ENCODE measurements at regions not wholly inside any gene's neighbourhood (a gene's known extent, or its start where the extent isn't known, plus 50 kb on each side); places are given as distances from the start of the nearest gene placed in this dataset.

DNA sequence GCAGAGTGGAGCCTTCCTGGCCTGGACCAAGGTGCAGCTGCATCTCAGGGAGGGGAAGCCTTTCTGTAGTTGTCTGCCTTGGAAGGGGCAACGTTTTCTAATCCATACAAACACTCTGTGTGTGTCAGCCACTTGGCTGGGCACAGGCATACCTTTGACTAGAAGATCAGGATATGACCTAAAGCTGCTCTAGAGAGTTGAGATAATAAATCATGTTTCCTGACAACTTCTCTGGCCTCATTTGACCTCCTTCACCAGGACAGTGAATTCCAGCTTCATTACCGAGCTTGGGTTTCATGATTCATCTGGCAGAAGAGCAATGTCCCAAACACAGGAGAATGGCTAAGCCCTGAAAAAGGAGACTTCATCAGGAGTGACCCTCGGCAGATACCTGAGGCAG is 89.6 kb upstream of the KIT start:
- Histone ChIP-seq H3K4ac (ENCODE audit: low read depth, low read length) (peak overlapping the region; percentile 73), H3K9me1 (ENCODE audit: insufficient read depth, low read length) (peaks cover 16% of the 10 kb centered on the region), H2AFZ (replicated peaks; ENCODE audit: low read length, poor library complexity) (peak overlapping the region; percentile 78), H2BK15ac (ENCODE audit: low read depth, low read length) (peak overlapping the region; percentile 61; the same call in 1 of the 3 replicates), H3K27me3 (ENCODE audit: control insufficient read depth, insufficient read depth, low read length) (no peaks in the 10 kb centered on the region), H3K56ac (ENCODE audit: extremely low read depth, insufficient read depth, low read length) (0 out of 2 replicates have a peak overlapping the region, but pooled peaks have one; percentile 50), H3K4me1 (ENCODE audit: control insufficient read depth, insufficient read depth, low read length) (peaks cover 9% of the 10 kb centered on the region), H2AK9ac (replicated peaks; ENCODE audit: low read depth, low read length, poor library complexity) (peak overlapping the region; percentile 73), H3K4me3 (ENCODE audit: insufficient read depth, low read depth, low read length) (no peak overlapping the region), H3K23ac (ENCODE audit: low read depth, low read length) (peak overlapping the region; percentile 76; the same call in 1 of the 2 replicates), H4K8ac (ENCODE audit: low read depth in 2 of 2, low read length in 2 of 2) (peak overlapping the region in 1 of 2 experiments; percentile 58; a peak in 1 of 4 replicates), H2AK5ac (ENCODE audit: low read depth, low read length) (peak overlapping the region; percentile 54), H4K5ac (ENCODE audit: low read depth, low read length) (0 out of 2 replicates have a peak overlapping the region, but pooled peaks have one; percentile 50), H3K9me3 (ENCODE audit: control insufficient read depth, insufficient read depth, low read length) (no peaks in the 10 kb centered on the region), H3K79me1 (ENCODE audit: low read depth in 1 of 2, low read length in 2 of 2) (no peaks in the 10 kb centered on the region), H3K18ac (ENCODE audit: low read depth, low read length) (peak overlapping the region; percentile 61; the same call in 1 of the 2 replicates), H3K27ac (ENCODE audit: insufficient read depth, low read length) (no peak overlapping the region; the same call in 1 of the 2 replicates), H3K4me2 (ENCODE audit: low read depth, low read length) (no peak overlapping the region), H2BK120ac (ENCODE audit: low read depth, low read length) (peak overlapping the region; percentile 94), H3K36me3 (ENCODE audit: control insufficient read depth, insufficient read depth, low read length) (no peaks in the 10 kb centered on the region), H2BK20ac (ENCODE audit: low read depth, low read length) (peak overlapping the region; percentile 90), H2BK5ac (ENCODE audit: low read depth, low read length, poor library complexity, severe bottlenecking) (peak overlapping the region; percentile 59), H4K20me1 (ENCODE audit: insufficient read depth, low read length) (no peaks in the 10 kb centered on the region), H3K14ac (replicated peaks; ENCODE audit: low read depth, low read length) (peak overlapping the region; percentile 67; the same call in 1 of the 2 replicates), H4K91ac (ENCODE audit: insufficient read depth, low read depth, low read length) (peak overlapping the region; percentile 71), H3K9ac (ENCODE audit: low read depth, low read length) (no peak overlapping the region)
- peak; percentile 83 for DNase-seq
- ChIA-PET POLR2A (ENCODE audit: unreplicated experiment) (no interaction called here), CTCF (interaction anchor here (0.9 kb wide), 1 partner anchor 18 kb away, joined by 3 read pairs; no protein-coding TSS in a partner anchor)
- BruUV-seq (replicated peaks): no TSS peak
- intact Hi-C loops (cut with micrococcal nuclease) (no loop called here), dilution Hi-C loops (cut with HindIII; ENCODE audit: low sequenced_read_pairs, unreplicated experiment) (no loop called here), in situ Hi-C loops (cut with MboI; ENCODE audit: low sequenced_read_pairs) (no loop called here)
- ATAC-seq (ENCODE audit: low read depth): peak; percentile 70
- TF ChIP-seq MAZ (IDR thresholded peaks at IDR 0.05; ENCODE audit: borderline replicate concordance, low read depth, low read length) (no peak), BHLHE40 (IDR thresholded peaks at IDR 0.05; ENCODE audit: low read depth, low read length) (no peak), MAFK (IDR thresholded peaks at IDR 0.05; ENCODE audit: low read depth, low read length) (no peak), MXI1 (IDR thresholded peaks at IDR 0.05; ENCODE audit: borderline replicate concordance, low read depth, low read length) (no peak), CHD1 (IDR thresholded peaks at IDR 0.05; ENCODE audit: low read depth, low read length) (no peak), RFX5 (IDR thresholded peaks at IDR 0.05; ENCODE audit: low read depth, low read length) (no peak), NFE2L2 (IDR thresholded peaks at IDR 0.05; ENCODE audit: low read depth, low read length) (no peak), SMC3 (IDR thresholded peaks at IDR 0.05; ENCODE audit: low read depth, low read length) (no peak)
- 29% methylated on average over 1 of the region's 3 CpGs; no CpG with 5 or more reads in 1 of the 2 experiments for WGBS, 2 experiments (ENCODE audit: extremely low coverage in 2 of 2, insufficient read length in 1 of 2)

Data from IMR-90 (cell line).